H1 (cell line): ENCODE measurements at regions not wholly inside any gene's neighbourhood (a gene's known extent, or its start where the extent isn't known, plus 50 kb on each side); places are given as distances from the start of the nearest gene placed in this dataset.

ENCODE experiments used
- CTCF ChIA-PET: fragments of 300-600 bp; sonication (Branson Sonifier 250); formaldehyde crosslinking; loops from one replicate; lab custom pipeline; 2021; ENCODE audit not compliant: partially characterized antibody; lab: Charles Lee
- POLR2A ChIA-PET: fragments of 300-600 bp; sonication (Branson Sonifier 250); formaldehyde crosslinking; loops from one replicate; lab custom pipeline; 2021; ENCODE audit warnings: inconsistent platforms; ENCODE audit not compliant: partially characterized antibody; lab: Charles Lee
- DNase-seq, 2 experiments: peaks; one replicate each; pipeline versions ENCODE4 v3.0.0 to v3.0.0-alpha.2; 2010 to 2022; ENCODE audit warnings: low spot score in 2 of 2, low read depth in 1 of 2, mixed read lengths in 1 of 2
- FAIRE-seq: peaks from 2 replicates; lab custom pipeline; 2011; peaks lifted over from hg19 to GRCh38; lab: Jason Lieb, UNC
- H2AFZ ChIP-seq: 2 replicates; pipeline ENCODE4 v1.8.1; 2012; ENCODE audit warnings: low read length, inconsistent platforms
- H2AK5ac ChIP-seq: 2 replicates; pipeline ENCODE4 v1.6.1; 2013; ENCODE audit warnings: low read depth, low read length
- H2BK120ac ChIP-seq: replicated peaks from 2 replicates; pipeline ENCODE3; 2013; ENCODE audit warnings: low read depth, low read length, inconsistent platforms
- H2BK12ac ChIP-seq: 2 replicates; pipeline ENCODE4 v1.6.1; 2013; ENCODE audit warnings: low read depth, low read length
- H2BK15ac ChIP-seq: 2 replicates; pipeline ENCODE4 v1.6.1; 2013; ENCODE audit warnings: low read length
- H2BK20ac ChIP-seq: 2 replicates; pipeline ENCODE4 v1.6.1; 2013; ENCODE audit warnings: low read length
- H2BK5ac ChIP-seq: 2 replicates; pipeline ENCODE4 v1.6.1; 2013; ENCODE audit warnings: low read depth, low read length
- H3K14ac ChIP-seq: 2 replicates; pipeline ENCODE4 v1.6.1; 2013; ENCODE audit warnings: inconsistent platforms; ENCODE audit not compliant: insufficient read length
- H3K18ac ChIP-seq: 2 replicates; pipeline ENCODE4 v1.6.1; 2013; ENCODE audit warnings: low read length; ENCODE audit errors: extremely low read depth
- H3K23ac ChIP-seq: 2 replicates; pipeline ENCODE4 v1.6.1; 2013; ENCODE audit warnings: inconsistent platforms; ENCODE audit not compliant: insufficient read length
- H3K23me2 ChIP-seq: 2 replicates; pipeline ENCODE4 v1.6.1; 2013; ENCODE audit warnings: low read depth, low read length
- H3K27ac ChIP-seq: 2 replicates; pipeline ENCODE4 v1.6.1; 2011; ENCODE audit warnings: low read depth, low read length, inconsistent platforms
- H3K27me3 ChIP-seq, 4 experiments: replicated peaks in 1 of 4; 1 replicate in 1 of 4; 2 replicates in 3 of 4; pipeline versions ENCODE4 v1.6.1 to v1.8.1; 2011 to 2013; ENCODE audit warnings: low read length in 3 of 4, mild to moderate bottlenecking in 3 of 4, inconsistent platforms in 2 of 4, mixed read lengths in 2 of 4, moderate library complexity in 1 of 4; ENCODE audit not compliant: control insufficient read depth in 3 of 4, insufficient read depth in 3 of 4; ENCODE audit errors: extremely low read depth in 1 of 4
- H3K36me3 ChIP-seq, 4 experiments: 2 replicates each; pipeline versions ENCODE4 v1.6.1 to v1.8.1; 2011 to 2013; ENCODE audit warnings: mild to moderate bottlenecking in 4 of 4, low read length in 3 of 4, moderate library complexity in 2 of 4, control low read depth in 1 of 4, inconsistent platforms in 1 of 4; ENCODE audit not compliant: insufficient read depth in 4 of 4, control insufficient read depth in 2 of 4
- H3K4ac ChIP-seq: replicated peaks from 2 replicates; pipeline ENCODE3; 2013; ENCODE audit warnings: low read length, low read depth, mixed read lengths, inconsistent platforms; ENCODE audit not compliant: insufficient read length
- H3K4me1 ChIP-seq, 4 experiments: replicated peaks in 1 of 4; 1 replicate in 1 of 4; 2 replicates in 3 of 4; pipeline versions ENCODE4 v1.6.1 to v1.8.1; 2011 to 2013; ENCODE audit warnings: low read length in 3 of 4, inconsistent platforms in 2 of 4, mixed read lengths in 1 of 4; ENCODE audit not compliant: insufficient read depth in 4 of 4, control insufficient read depth in 3 of 4
- H3K4me2 ChIP-seq, 2 experiments: 2 replicates each; pipeline versions ENCODE4 v1.6.1 to v1.8.1; 2011 to 2013; ENCODE audit warnings: low read depth in 2 of 2, low read length in 2 of 2, control low read depth in 1 of 2, inconsistent platforms in 1 of 2, mild to moderate bottlenecking in 1 of 2; ENCODE audit not compliant: insufficient read depth in 1 of 2
- H3K4me3 ChIP-seq, 4 experiments: fragments of 200-600, 300-600 bp in 1 of 4; sonication (generic), shearing (Covaris generic), sonication (Bioruptor Twin) in 1 of 4; 2 replicates each; pipeline versions ENCODE4 v1.5.1 to v1.8.1; 2011 to 2016; ENCODE audit warnings: low read length in 4 of 4, low read depth in 3 of 4, control low read depth in 2 of 4, inconsistent platforms in 2 of 4, mild to moderate bottlenecking in 2 of 4, mixed read lengths in 1 of 4, moderate library complexity in 1 of 4; ENCODE audit not compliant: insufficient read depth in 2 of 4; ENCODE audit errors: extremely low read depth in 1 of 4
- H3K56ac ChIP-seq: replicated peaks from 2 replicates; pipeline ENCODE3; 2013; ENCODE audit warnings: low read depth, mild to moderate bottlenecking, mixed read lengths, low read length, inconsistent platforms; ENCODE audit not compliant: insufficient read length
- H3K79me1 ChIP-seq: 2 replicates; pipeline ENCODE4 v1.6.1; 2013; ENCODE audit warnings: low read depth, low read length, control low read depth
- H3K79me2 ChIP-seq, 2 experiments: 2 replicates each; pipeline versions ENCODE4 v1.6.1 to v1.8.1; 2012 to 2013; ENCODE audit warnings: low read length in 2 of 2, mild to moderate bottlenecking in 2 of 2, inconsistent platforms in 1 of 2; ENCODE audit not compliant: insufficient read depth in 2 of 2, control insufficient read depth in 1 of 2
- H3K9ac ChIP-seq, 4 experiments: replicated peaks in 1 of 4; 1 replicate in 1 of 4; 2 replicates in 3 of 4; pipeline versions ENCODE4 v1.6.1 to v1.8.1; 2011 to 2013; ENCODE audit warnings: low read depth in 3 of 4, low read length in 3 of 4, control low read depth in 2 of 4, mild to moderate bottlenecking in 2 of 4, moderate library complexity in 2 of 4, inconsistent platforms in 1 of 4; ENCODE audit errors: extremely low read depth in 1 of 4
- H3K9me3 ChIP-seq, 2 experiments: 2 replicates each; pipeline versions ENCODE4 v1.6.1 to v1.8.1; 2012 to 2013; ENCODE audit warnings: mild to moderate bottlenecking in 2 of 2, moderate library complexity in 2 of 2, control low read depth in 1 of 2, inconsistent platforms in 1 of 2, low read depth in 1 of 2, low read length in 1 of 2, mixed read lengths in 1 of 2; ENCODE audit not compliant: insufficient read depth in 2 of 2
- H4K20me1 ChIP-seq, 2 experiments: replicated peaks in 1 of 2; 2 replicates each; pipeline versions ENCODE3 to v1.8.1; 2011 to 2013; ENCODE audit warnings: inconsistent platforms in 2 of 2, low read length in 2 of 2, mild to moderate bottlenecking in 1 of 2; ENCODE audit not compliant: insufficient read depth in 2 of 2, control insufficient read depth in 1 of 2
- H4K5ac ChIP-seq: 2 replicates; pipeline ENCODE4 v1.6.1; 2013; ENCODE audit warnings: low read length, low read depth, mixed read lengths, inconsistent platforms; ENCODE audit not compliant: insufficient read length
- H4K8ac ChIP-seq: 2 replicates; pipeline ENCODE4 v1.8.0; 2013; ENCODE audit warnings: mild to moderate bottlenecking, moderate library complexity, low read length, inconsistent platforms; ENCODE audit not compliant: insufficient read depth; ENCODE audit errors: extremely low read depth
- H4K91ac ChIP-seq: replicated peaks from 2 replicates; pipeline ENCODE3; 2013; ENCODE audit warnings: low read length, mixed read lengths, inconsistent platforms; ENCODE audit not compliant: insufficient read length
- ATF2 ChIP-seq: IDR thresholded peaks from 2 replicates; pipeline ENCODE4 v1.6.1; 2012; ENCODE audit warnings: low read length, inconsistent platforms
- ATF3 ChIP-seq: IDR thresholded peaks from 2 replicates; pipeline ENCODE4 v1.6.1; 2011; ENCODE audit warnings: low read depth, mild to moderate bottlenecking, low read length; ENCODE audit not compliant: insufficient read depth
- CBX8 ChIP-seq: fragments of 300-800, 300-1000 bp; sonication (generic); IDR thresholded peaks from 2 replicates; pipeline ENCODE4 v1.7.1; 2016; ENCODE audit warnings: low read depth, low read length, borderline replicate concordance
- CTBP2 ChIP-seq: IDR thresholded peaks from 2 replicates; pipeline ENCODE4 v1.7.0; 2011; ENCODE audit warnings: borderline replicate concordance, mild to moderate bottlenecking, moderate library complexity, mixed read lengths, low read length; ENCODE audit not compliant: insufficient read depth, insufficient read length
- EP300 ChIP-seq, 2 experiments: IDR thresholded peaks; 1 replicate in 1 of 2; 2 replicates in 1 of 2; pipeline ENCODE4 v1.6.1; 2011 to 2012; ENCODE audit warnings: low read depth in 2 of 2, low read length in 2 of 2, mild to moderate bottlenecking in 2 of 2, borderline replicate concordance in 1 of 2, inconsistent platforms in 1 of 2, moderate library complexity in 1 of 2
- JUND ChIP-seq: IDR thresholded peaks from 2 replicates; pipeline ENCODE4 v1.6.1; 2011; ENCODE audit warnings: mild to moderate bottlenecking, improper control_type of control experiment, low read length
- MAX ChIP-seq: IDR thresholded peaks from 2 replicates; pipeline ENCODE4 v1.6.1; 2012; ENCODE audit warnings: inconsistent platforms
- POU5F1 ChIP-seq: IDR thresholded peaks from 2 replicates; pipeline ENCODE4 v1.6.1; 2011; ENCODE audit warnings: low read depth, mild to moderate bottlenecking, low read length, moderate library complexity
- RBBP5 ChIP-seq: IDR thresholded peaks from 2 replicates; pipeline ENCODE4 v1.7.1; 2012; ENCODE audit warnings: low read depth, mild to moderate bottlenecking, inconsistent platforms, low read length, moderate library complexity, borderline replicate concordance
- RXRA ChIP-seq: IDR thresholded peaks from 2 replicates; pipeline ENCODE4 v1.6.1; 2011; ENCODE audit warnings: low read depth, mild to moderate bottlenecking, low read length, moderate library complexity; ENCODE audit not compliant: insufficient read depth
- TEAD4 ChIP-seq: IDR thresholded peaks from 2 replicates; pipeline ENCODE4 v1.6.1; 2012; ENCODE audit warnings: low read depth, low read length, inconsistent platforms, mixed read lengths
- YY1 ChIP-seq: IDR thresholded peaks from 2 replicates; pipeline ENCODE4 v1.6.1; 2011; ENCODE audit warnings: low read depth, mild to moderate bottlenecking, low read length
- WGBS, 2 experiments: shearing (Covaris generic) in 1 of 2; methylation state at CpG; one replicate each; pipeline versions ENCODE4 v1.1.6 to v1.1.7; 2013 to 2015; ENCODE audit warnings: low lambda C conversion rate in 2 of 2, mixed read lengths in 2 of 2, inconsistent platforms in 1 of 2, low coverage in 1 of 2, missing lambda C conversion rate in 1 of 2; ENCODE audit not compliant: insufficient replicate concordance in 2 of 2, insufficient coverage in 1 of 2, insufficient read length in 1 of 2; ENCODE audit errors: extremely low coverage in 1 of 2, missing lambda C conversion rate in 1 of 2; 5-methylcytosine and 5-hydroxymethylcytosine counted together

GRCh38 chr13:62087124-62087523 lies 671.5 kb upstream of the PCDH20 start:
- H3K27me3 ChIP-seq: no peaks in the 10 kb centered on the region
- no peaks in the 10 kb centered on the region for H3K79me2 ChIP-seq
- CTCF ChIA-PET: interaction anchor here (1.2 to 2.1 kb wide), 2 partner anchors 13 to 19 kb away, joined by 3 to 4 read pairs; no protein-coding TSS in a partner anchor
- DNase-seq (no peak), FAIRE-seq (no peak)
- H3K36me3 ChIP-seq: no peaks in the 10 kb centered on the region
- WGBS, 2 experiments: 95% methylated on average over 4 of the region's 4 CpGs; no CpG with 5 or more reads in 1 of the 2 experiments
- H2BK12ac ChIP-seq: no peak overlapping the region
- H4K5ac ChIP-seq: no peak overlapping the region
- no peak overlapping the region for H3K4me2 ChIP-seq
- no peak overlapping the region for H3K4me3 ChIP-seq
- H3K27ac ChIP-seq: no peak overlapping the region
- H3K9ac ChIP-seq: no peak overlapping the region
- H3K4ac ChIP-seq: no peak overlapping the region
- H2BK5ac ChIP-seq: no peak overlapping the region
- no peaks in the 10 kb centered on the region for H3K79me1 ChIP-seq
- H4K91ac ChIP-seq: no peak overlapping the region
- H3K4me1 ChIP-seq: peaks cover 0 to 7% (median 2%) of the 10 kb centered on the region in 4 experiments; a peak in 4 of 7 replicates
- H3K14ac ChIP-seq: no peak overlapping the region
- POLR2A ChIA-PET: no interaction called here
- H2BK20ac ChIP-seq: no peak overlapping the region
- H2AK5ac ChIP-seq: no peak overlapping the region
- no peak overlapping the region for H3K56ac ChIP-seq
- no peak overlapping the region for H3K18ac ChIP-seq
- no peak overlapping the region for H3K23ac ChIP-seq
- no peak overlapping the region for H2BK15ac ChIP-seq
- H4K20me1 ChIP-seq: no peaks in the 10 kb centered on the region
- no peaks in the 10 kb centered on the region for H3K23me2 ChIP-seq
- H4K8ac ChIP-seq: no peak overlapping the region
- no peak overlapping the region for H2BK120ac ChIP-seq
- H2AFZ ChIP-seq: no peak overlapping the region
- no peaks in the 10 kb centered on the region for H3K9me3 ChIP-seq
- TF ChIP-seq YY1 (no peak), TEAD4 (no peak), CBX8 (no peak), ATF2 (no peak), CTBP2 (no peak), POU5F1 (no peak), JUND (no peak), RXRA (no peak), MAX (no peak), RBBP5 (no peak), EP300 (IDR thresholded peaks at IDR 0.05; ENCODE audit: borderline replicate concordance in 1 of 2, low read depth in 2 of 2, low read length in 2 of 2) (no peak), ATF3 (no peak)
